Ectodermal cell (in vitro differentiated cells): ENCODE measurements at regions not wholly inside any gene's neighbourhood (a gene's known extent, or its start where the extent isn't known, plus 50 kb on each side); places are given as distances from the start of the nearest gene placed in this dataset.

Experiments used
- H3K27ac ChIP-seq: 2 replicates; pipeline ENCODE4 v1.7.0; 2013; ENCODE audit warnings: mild to moderate bottlenecking, low read depth, low read length; ENCODE audit not compliant: insufficient read depth, poor library complexity, severe bottlenecking
- H3K27me3 ChIP-seq: 2 replicates; pipeline ENCODE4 v1.7.0; 2013; ENCODE audit warnings: mild to moderate bottlenecking, low read length; ENCODE audit not compliant: insufficient read depth, control insufficient read depth, poor library complexity, severe bottlenecking
- H3K36me3 ChIP-seq: one replicate; pipeline ENCODE4 v1.7.0; 2013; ENCODE audit warnings: low read length; ENCODE audit not compliant: control insufficient read depth, insufficient read depth
- H3K4me1 ChIP-seq: one replicate; pipeline ENCODE4 v1.7.0; 2013; ENCODE audit warnings: low read length; ENCODE audit not compliant: control insufficient read depth, insufficient read depth
- H3K4me3 ChIP-seq: 2 replicates; pipeline ENCODE4 v1.7.0; 2013; ENCODE audit warnings: low read depth, low read length, control low read depth; ENCODE audit not compliant: insufficient read depth
- H3K9me3 ChIP-seq: 2 replicates; pipeline ENCODE4 v1.7.0; 2013; ENCODE audit warnings: mild to moderate bottlenecking, low read length, moderate library complexity; ENCODE audit not compliant: control insufficient read depth
- WGBS, 2 experiments: methylation state at CpG; one replicate each; pipeline ENCODE4 v1.1.7; 2013; ENCODE audit warnings: missing lambda C conversion rate in 2 of 2; 5-methylcytosine and 5-hydroxymethylcytosine counted together

DNA sequence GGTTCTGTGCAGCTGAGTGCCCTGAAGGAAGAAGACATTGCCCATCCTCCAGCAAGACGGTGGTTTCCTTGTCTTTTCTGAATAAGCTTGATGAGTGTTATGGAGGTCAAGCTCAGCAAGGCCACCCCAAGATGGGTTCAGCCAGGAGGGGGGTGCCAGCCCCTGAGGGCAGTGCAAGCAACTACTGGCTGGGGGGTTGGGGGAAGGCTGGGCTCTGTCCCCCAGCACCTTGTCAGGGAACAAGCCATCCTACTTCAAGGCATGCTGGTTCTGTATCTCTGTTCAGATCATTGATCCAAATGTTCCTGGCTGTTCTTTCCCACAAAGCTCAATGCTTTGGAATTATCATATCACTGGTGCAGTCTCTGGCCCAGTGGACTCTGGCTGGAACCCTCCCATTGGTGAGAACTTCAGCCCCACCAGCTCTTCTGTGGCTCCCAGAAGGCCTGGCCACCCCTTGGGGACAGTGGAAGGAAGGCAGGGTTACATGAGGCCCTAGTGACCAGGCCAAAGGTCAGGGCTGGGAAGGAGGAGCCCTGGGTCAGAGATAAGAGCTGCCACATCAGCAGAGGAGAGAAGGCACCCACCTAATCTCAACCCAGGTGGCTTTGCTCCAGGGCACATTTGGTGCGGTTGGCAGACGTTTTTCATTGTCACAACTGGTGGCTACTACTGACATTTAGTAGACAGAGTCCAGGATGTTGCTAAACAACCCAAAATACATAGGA, 280.2 kb downstream of the IRX2 start:
- H3K27ac ChIP-seq, result no peak overlapping the region
- no peaks in the 10 kb centered on the region for H3K9me3 ChIP-seq
- no peaks in the 10 kb centered on the region for H3K36me3 ChIP-seq
- H3K27me3 ChIP-seq, result no peaks in the 10 kb centered on the region
- H3K4me1 ChIP-seq, result no peaks in the 10 kb centered on the region
- no peak overlapping the region for H3K4me3 ChIP-seq
- 90 to 93% methylated on average over 3 of the region's 3 CpGs for WGBS, 2 experiments

DNA sequence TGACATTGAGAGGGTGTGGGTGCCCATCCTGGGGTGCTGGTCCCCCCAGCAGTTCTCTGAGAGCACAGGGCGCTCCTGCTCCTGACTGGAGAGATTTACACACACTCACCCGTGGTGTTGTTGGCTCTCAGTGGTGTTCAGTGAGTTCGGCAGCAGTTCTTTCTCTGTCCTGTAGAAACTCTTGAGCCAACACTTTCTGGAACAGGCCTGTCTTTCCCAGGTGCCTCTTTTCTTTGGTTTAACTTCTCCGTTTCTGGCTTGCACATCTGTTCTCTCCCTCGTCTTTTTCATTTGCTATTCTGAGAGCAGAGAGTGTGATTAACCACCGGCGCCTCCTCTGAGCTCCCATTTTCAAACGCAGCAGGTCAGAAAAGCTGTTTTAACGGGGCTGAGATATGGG, 284.5 kb downstream of the IRX2 start:
- Histone ChIP-seq H3K4me1 (peaks cover 8% of the 10 kb centered on the region), H3K36me3 (no peaks in the 10 kb centered on the region), H3K4me3 (no peak overlapping the region), H3K9me3 (no peaks in the 10 kb centered on the region), H3K27ac (no peak overlapping the region), H3K27me3 (no peaks in the 10 kb centered on the region)
- 83 to 84% methylated on average over 9 of the region's 9 CpGs for WGBS, 2 experiments

DNA sequence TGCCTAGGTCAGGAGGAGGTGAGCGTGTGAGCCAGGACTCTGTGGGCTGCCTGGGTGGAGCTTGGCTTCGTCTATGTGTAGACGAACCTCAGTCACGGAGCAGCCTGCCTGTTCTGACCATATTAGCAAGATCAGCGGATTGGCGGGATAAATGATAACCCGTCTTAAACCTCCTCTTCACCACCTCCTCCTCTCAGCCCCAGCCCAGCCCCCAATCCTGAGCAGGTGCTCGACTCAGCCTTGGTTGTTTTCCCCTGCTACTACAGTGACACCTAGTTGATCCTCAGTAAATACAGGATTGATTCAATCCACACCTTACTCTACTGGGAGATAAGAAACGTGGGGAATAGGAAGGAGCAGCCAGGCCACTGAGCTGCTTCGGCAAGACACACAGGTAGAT, 286.1 kb downstream of the IRX2 start:
- no peaks in the 10 kb centered on the region for H3K9me3 ChIP-seq
- no peaks in the 10 kb centered on the region for H3K27me3 ChIP-seq
- H3K36me3 ChIP-seq, result no peaks in the 10 kb centered on the region
- no peak overlapping the region for H3K27ac ChIP-seq
- 86% methylated on average over 10 of the region's 10 CpGs for WGBS, 2 experiments
- H3K4me1 ChIP-seq, result peaks cover 8% of the 10 kb centered on the region
- no peak overlapping the region for H3K4me3 ChIP-seq

- no peak overlapping the region for H3K4me3 ChIP-seq
- WGBS, 2 experiments, result 95 to 96% methylated on average over 9 of the region's 9 CpGs
- H3K27ac ChIP-seq, result no peak overlapping the region
- no peaks in the 10 kb centered on the region for H3K9me3 ChIP-seq
- H3K36me3 ChIP-seq, result no peaks in the 10 kb centered on the region
- peaks cover 8% of the 10 kb centered on the region for H3K4me1 ChIP-seq
- no peaks in the 10 kb centered on the region for H3K27me3 ChIP-seq
Observed at GRCh38 chr5:2464141-2464540, 287.3 kb downstream of the IRX2 start.

- H3K27ac ChIP-seq, result no peak overlapping the region
- H3K9me3 ChIP-seq, result no peaks in the 10 kb centered on the region
- no peaks in the 10 kb centered on the region for H3K27me3 ChIP-seq
- 91 to 92% methylated on average over 23 of the region's 23 CpGs for whole genome bisulfite sequencing, 2 experiments
- H3K4me1 ChIP-seq, result peaks cover 8% of the 10 kb centered on the region
- H3K36me3 ChIP-seq, result no peaks in the 10 kb centered on the region
- no peak overlapping the region for H3K4me3 ChIP-seq
Observed at GRCh38 chr5:2461701-2462691, 289.5 kb downstream of the IRX2 start.

DNA sequence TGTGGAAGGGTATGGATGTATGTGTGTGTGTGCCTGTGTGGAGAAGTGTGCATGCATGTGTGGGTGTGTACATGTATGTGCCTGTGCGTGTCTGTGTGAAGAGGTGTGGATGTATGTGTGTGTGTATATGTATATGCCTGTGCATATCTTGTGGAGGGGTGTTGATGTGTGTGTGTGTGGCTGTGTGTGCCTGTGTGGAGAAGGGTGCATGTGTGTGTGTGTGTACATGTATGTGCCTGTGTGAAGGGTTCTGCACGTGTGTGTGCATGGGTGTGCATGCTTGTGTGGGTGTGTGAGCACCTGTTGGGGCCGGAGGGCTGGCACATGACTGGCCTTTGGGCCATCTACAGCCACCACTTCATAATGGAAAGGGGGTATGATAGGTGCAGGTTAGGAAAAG, 291.4 kb downstream of the IRX2 start:
- no peaks in the 10 kb centered on the region for H3K9me3 ChIP-seq
- no peaks in the 10 kb centered on the region for H3K36me3 ChIP-seq
- H3K4me1 ChIP-seq, result peaks cover 8% of the 10 kb centered on the region
- WGBS, 2 experiments, result 86 to 90% methylated on average over 3 of the region's 3 CpGs
- H3K27ac ChIP-seq, result no peak overlapping the region
- no peak overlapping the region for H3K4me3 ChIP-seq
- H3K27me3 ChIP-seq, result no peaks in the 10 kb centered on the region

GRCh38 chr5:2459251-2459650, 292.2 kb downstream of the IRX2 start:
- no peak overlapping the region for H3K4me3 ChIP-seq
- no peak overlapping the region for H3K27ac ChIP-seq
- 91 to 96% methylated on average over 2 of the region's 2 CpGs for WGBS, 2 experiments
- no peaks in the 10 kb centered on the region for H3K27me3 ChIP-seq
- no peaks in the 10 kb centered on the region for H3K9me3 ChIP-seq
- H3K4me1 ChIP-seq, result peaks cover 2% of the 10 kb centered on the region
- no peaks in the 10 kb centered on the region for H3K36me3 ChIP-seq

DNA sequence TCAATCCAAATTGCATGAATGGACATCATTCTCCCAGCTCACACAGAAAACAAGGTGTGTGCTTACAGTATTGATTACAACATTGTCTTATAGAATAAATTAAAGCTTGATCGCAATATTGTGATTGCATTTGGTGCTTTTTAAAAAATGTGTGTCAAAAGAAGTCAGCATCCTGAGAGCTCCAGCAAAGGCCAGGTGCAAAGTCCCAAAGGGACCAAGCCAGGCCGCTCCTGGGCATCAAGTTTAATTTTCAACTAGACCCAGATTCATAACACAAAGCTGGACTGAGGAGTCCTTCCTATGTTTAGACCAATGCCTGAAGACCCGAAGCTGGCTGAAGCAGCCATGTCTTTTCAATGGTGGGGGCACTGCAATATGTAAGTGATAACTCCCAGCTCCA, 295.6 kb downstream of the IRX2 start:
- no peaks in the 10 kb centered on the region for H3K9me3 ChIP-seq
- no peaks in the 10 kb centered on the region for H3K27me3 ChIP-seq
- no peaks in the 10 kb centered on the region for H3K4me1 ChIP-seq
- no peaks in the 10 kb centered on the region for H3K36me3 ChIP-seq
- WGBS, 2 experiments, result 91 to 92% methylated on average over 3 of the region's 3 CpGs
- no peak overlapping the region for H3K4me3 ChIP-seq
- H3K27ac ChIP-seq, result no peak overlapping the region

DNA sequence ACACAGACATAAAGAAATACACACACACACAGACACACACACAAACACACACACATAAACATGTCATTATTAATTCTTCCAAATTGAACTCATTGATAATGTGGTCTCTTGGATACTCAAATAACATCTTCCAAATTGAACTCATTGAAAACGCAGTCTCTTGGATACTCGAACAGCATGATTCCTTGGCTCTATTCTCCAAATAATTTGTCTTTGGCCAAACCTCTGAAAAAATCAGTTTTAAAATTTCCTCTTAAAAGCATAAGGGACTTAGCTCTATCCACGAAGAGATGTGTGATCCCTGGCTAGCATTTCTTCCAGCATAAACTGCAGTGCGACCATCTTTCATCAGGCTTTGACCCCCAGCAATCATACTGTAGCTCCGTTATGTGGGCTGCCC, 296.6 kb downstream of the IRX2 start:
- WGBS, 2 experiments, result 89 to 95% methylated on average over 5 of the region's 5 CpGs
- no peak overlapping the region for H3K27ac ChIP-seq
- no peaks in the 10 kb centered on the region for H3K27me3 ChIP-seq
- H3K4me1 ChIP-seq, result no peaks in the 10 kb centered on the region
- H3K9me3 ChIP-seq, result no peaks in the 10 kb centered on the region
- no peaks in the 10 kb centered on the region for H3K36me3 ChIP-seq
- no peak overlapping the region for H3K4me3 ChIP-seq

GRCh38 chr5:2453781-2454180, 297.7 kb downstream of the IRX2 start:
- Histone ChIP-seq H3K9me3 (no peaks in the 10 kb centered on the region), H3K4me3 (no peak overlapping the region), H3K27ac (no peak overlapping the region), H3K27me3 (no peaks in the 10 kb centered on the region), H3K4me1 (no peaks in the 10 kb centered on the region), H3K36me3 (no peaks in the 10 kb centered on the region)
- WGBS, 2 experiments, result 87 to 91% methylated on average over 2 to 3 of the region's 3 CpGs
